ENCODE measurements at regions not wholly inside any gene's neighbourhood (a gene's known extent, or its start where the extent isn't known, plus 50 kb on each side); places are given as distances from the start of the nearest gene placed in this dataset.
"Not testable (repeated sequence)": the region's sequence is repeated elsewhere in the genome, so short reads cannot be mapped to it uniquely, and the experiment has no call there.

- DNase-seq (ENCODE audit: low read depth in 2 of 2): no peak
These were observed 231.4 kb upstream of the ANKRD50 start for GRCh38 chr4:124943938-124944337.

- DNase-seq (ENCODE audit: low read depth in 2 of 2): no peak
These were observed 230.8 kb upstream of the ANKRD50 start for GRCh38 chr4:124943145-124943889.

- peak in 1 of 2 donors; percentile 74 for DNase-seq (ENCODE audit: low read depth in 2 of 2)
These were observed 228.7 kb upstream of the ANKRD50 start for GRCh38 chr4:124941267-124941666.

GRCh38 chr4:124940387-124940786 lies 227.9 kb upstream of the ANKRD50 start:
- peak in 1 of 2 donors; percentile 94 for DNase-seq (ENCODE audit: low read depth in 2 of 2)

GRCh38 chr4:124939908-124940307 lies 227.4 kb upstream of the ANKRD50 start:
- DNase-seq (ENCODE audit: low read depth in 2 of 2): no peak

- DNase-seq (ENCODE audit: low read depth in 2 of 2): no peak
These were observed 226.3 kb upstream of the ANKRD50 start for GRCh38 chr4:124938836-124939235.

- no peak for DNase-seq (ENCODE audit: low read depth in 2 of 2)
These were observed 225.5 kb upstream of the ANKRD50 start for GRCh38 chr4:124937993-124938392.

- DNase-seq (ENCODE audit: low read depth in 2 of 2): no peak
These were observed 223.9 kb upstream of the ANKRD50 start for GRCh38 chr4:124936427-124936826.

- no peak for DNase-seq (ENCODE audit: low read depth in 2 of 2)
These were observed 222.4 kb upstream of the ANKRD50 start for GRCh38 chr4:124934916-124935315.

- no peak for DNase-seq (ENCODE audit: low read depth in 2 of 2)
These were observed 221.0 kb upstream of the ANKRD50 start for GRCh38 chr4:124933521-124933920.

- no peak for DNase-seq (ENCODE audit: low read depth in 2 of 2)
These were observed 219.9 kb upstream of the ANKRD50 start for GRCh38 chr4:124932447-124932846.

- no peak for DNase-seq (ENCODE audit: low read depth in 2 of 2)
These were observed 218.5 kb upstream of the ANKRD50 start for GRCh38 chr4:124931050-124931449.

GRCh38 chr4:124922748-124923147 lies 210.2 kb upstream of the ANKRD50 start:
- DNase-seq (ENCODE audit: low read depth in 2 of 2): not testable (repeated sequence)

GRCh38 chr4:124918559-124919122 lies 206.1 kb upstream of the ANKRD50 start:
- no peak for DNase-seq (ENCODE audit: low read depth in 2 of 2)

GRCh38 chr4:124915073-124915472 lies 202.5 kb upstream of the ANKRD50 start:
- no peak for DNase-seq (ENCODE audit: low read depth in 2 of 2)

- DNase-seq (ENCODE audit: low read depth in 2 of 2): no peak
These were observed 200.7 kb upstream of the ANKRD50 start for GRCh38 chr4:124913237-124913636.

- no peak for DNase-seq (ENCODE audit: low read depth in 2 of 2)
These were observed 197.8 kb upstream of the ANKRD50 start for GRCh38 chr4:124910327-124910726.

GRCh38 chr4:124907881-124908280 lies 195.3 kb upstream of the ANKRD50 start:
- no peak for DNase-seq (ENCODE audit: low read depth in 2 of 2)

- DNase-seq (ENCODE audit: low read depth in 2 of 2): peak; percentile 25 to 31
These were observed 192.9 kb upstream of the ANKRD50 start for GRCh38 chr4:124905441-124905840.

- DNase-seq (ENCODE audit: low read depth in 2 of 2): peak in 1 of 2 donors; percentile 10
These were observed 192.3 kb upstream of the ANKRD50 start for GRCh38 chr4:124904723-124905388.

- peak; percentile 36 to 79 for DNase-seq (ENCODE audit: low read depth in 2 of 2)
These were observed 191.6 kb upstream of the ANKRD50 start for GRCh38 chr4:124903995-124904722.

- no peak for DNase-seq (ENCODE audit: low read depth in 2 of 2)
These were observed 189.5 kb upstream of the ANKRD50 start for GRCh38 chr4:124902001-124902515.

Data from dermis microvascular lymphatic vessel endothelial cell (primary cell).